OCI-M1 (cell line): ENCODE measurements at regions not wholly inside any gene's neighbourhood (a gene's known extent, or its start where the extent isn't known, plus 50 kb on each side); places are given as distances from the start of the nearest gene placed in this dataset.
A peak's percentile ranks its signal among the peaks of the same experiment; 100 is the strongest.

Experiments used
- DNase-seq: peaks from one replicate; lab custom pipeline; 2025; lab: John Stamatoyannopoulos, UW

- DNase-seq: peak; percentile 44
Measured at GRCh38 chr12:69189378-69189978, 49.9 kb upstream of the CPSF6 start.
